WERI-Rb-1 (cell line): ENCODE measurements at regions not wholly inside any gene's neighbourhood (a gene's known extent, or its start where the extent isn't known, plus 50 kb on each side); places are given as distances from the start of the nearest gene placed in this dataset.

Experiments
- DNase-seq: peaks from one replicate; pipeline ENCODE4 v3.0.0-alpha.2; 2020
- H3K27ac ChIP-seq: fragments of 250-450 bp; sonication (Bioruptor Pico); 2 replicates; pipeline ENCODE4 v1.5.1; 2020; ENCODE audit warnings: mild to moderate bottlenecking, moderate library complexity
- H3K27me3 ChIP-seq: fragments of 250-450 bp; sonication (Bioruptor Pico); 2 replicates; pipeline ENCODE4 v1.5.1; 2021; ENCODE audit warnings: mild to moderate bottlenecking, low read depth, moderate library complexity; ENCODE audit not compliant: insufficient read depth, severe bottlenecking
- H3K36me3 ChIP-seq: fragments of 250-450 bp; sonication (Bioruptor Pico); 2 replicates; pipeline ENCODE4 v1.5.1; 2020; ENCODE audit warnings: mild to moderate bottlenecking, moderate library complexity
- H3K4me3 ChIP-seq: 2 replicates; pipeline ENCODE4 v1.5.1; 2011; ENCODE audit warnings: low read depth, mild to moderate bottlenecking, control low read depth, low read length
- H3K9me3 ChIP-seq: fragments of 250-450 bp; sonication (Bioruptor Pico); 2 replicates; pipeline ENCODE4 v1.5.1; 2021; ENCODE audit warnings: mild to moderate bottlenecking, moderate library complexity; ENCODE audit not compliant: severe bottlenecking
- TF ChIP-seq, protein P1 (sequence below): IDR thresholded peaks from 2 replicates; pipeline ENCODE4 v1.5.1; 2011; ENCODE audit warnings: low read depth, mild to moderate bottlenecking, control low read depth, inconsistent platforms, low read length

DNA sequence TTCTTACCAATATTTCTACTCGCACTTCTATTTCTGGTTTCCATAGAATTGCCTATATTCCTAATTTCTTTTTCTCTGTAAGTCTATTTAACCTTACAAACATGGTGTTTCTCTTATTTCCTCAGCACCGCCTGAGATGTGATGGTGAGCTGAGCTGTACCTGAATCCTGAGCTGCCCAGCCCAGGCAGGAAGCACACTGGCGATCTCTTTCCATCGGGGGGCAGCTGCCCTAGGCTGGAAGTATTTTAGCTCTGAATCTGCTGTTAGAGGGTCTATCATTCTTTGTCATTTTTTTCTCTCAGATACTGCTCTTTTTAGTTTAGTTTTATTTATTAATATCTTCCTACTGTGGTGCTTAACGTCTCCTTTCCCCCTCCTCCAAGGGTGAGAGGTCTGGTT lies 173.4 kb upstream of the SLC35B3 start:
- Histone ChIP-seq H3K9me3 (no peaks in the 10 kb centered on the region), H3K27me3 (peaks cover 12% of the 10 kb centered on the region), H3K36me3 (no peaks in the 10 kb centered on the region), H3K27ac (no peak overlapping the region), H3K4me3 (no peak overlapping the region)
- no peak for DNase-seq
- TF ChIP-seq, protein P1, sequence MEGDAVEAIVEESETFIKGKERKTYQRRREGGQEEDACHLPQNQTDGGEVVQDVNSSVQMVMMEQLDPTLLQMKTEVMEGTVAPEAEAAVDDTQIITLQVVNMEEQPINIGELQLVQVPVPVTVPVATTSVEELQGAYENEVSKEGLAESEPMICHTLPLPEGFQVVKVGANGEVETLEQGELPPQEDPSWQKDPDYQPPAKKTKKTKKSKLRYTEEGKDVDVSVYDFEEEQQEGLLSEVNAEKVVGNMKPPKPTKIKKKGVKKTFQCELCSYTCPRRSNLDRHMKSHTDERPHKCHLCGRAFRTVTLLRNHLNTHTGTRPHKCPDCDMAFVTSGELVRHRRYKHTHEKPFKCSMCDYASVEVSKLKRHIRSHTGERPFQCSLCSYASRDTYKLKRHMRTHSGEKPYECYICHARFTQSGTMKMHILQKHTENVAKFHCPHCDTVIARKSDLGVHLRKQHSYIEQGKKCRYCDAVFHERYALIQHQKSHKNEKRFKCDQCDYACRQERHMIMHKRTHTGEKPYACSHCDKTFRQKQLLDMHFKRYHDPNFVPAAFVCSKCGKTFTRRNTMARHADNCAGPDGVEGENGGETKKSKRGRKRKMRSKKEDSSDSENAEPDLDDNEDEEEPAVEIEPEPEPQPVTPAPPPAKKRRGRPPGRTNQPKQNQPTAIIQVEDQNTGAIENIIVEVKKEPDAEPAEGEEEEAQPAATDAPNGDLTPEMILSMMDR, result peak; percentile 22; the same call in 1 of the 2 replicates

DNA sequence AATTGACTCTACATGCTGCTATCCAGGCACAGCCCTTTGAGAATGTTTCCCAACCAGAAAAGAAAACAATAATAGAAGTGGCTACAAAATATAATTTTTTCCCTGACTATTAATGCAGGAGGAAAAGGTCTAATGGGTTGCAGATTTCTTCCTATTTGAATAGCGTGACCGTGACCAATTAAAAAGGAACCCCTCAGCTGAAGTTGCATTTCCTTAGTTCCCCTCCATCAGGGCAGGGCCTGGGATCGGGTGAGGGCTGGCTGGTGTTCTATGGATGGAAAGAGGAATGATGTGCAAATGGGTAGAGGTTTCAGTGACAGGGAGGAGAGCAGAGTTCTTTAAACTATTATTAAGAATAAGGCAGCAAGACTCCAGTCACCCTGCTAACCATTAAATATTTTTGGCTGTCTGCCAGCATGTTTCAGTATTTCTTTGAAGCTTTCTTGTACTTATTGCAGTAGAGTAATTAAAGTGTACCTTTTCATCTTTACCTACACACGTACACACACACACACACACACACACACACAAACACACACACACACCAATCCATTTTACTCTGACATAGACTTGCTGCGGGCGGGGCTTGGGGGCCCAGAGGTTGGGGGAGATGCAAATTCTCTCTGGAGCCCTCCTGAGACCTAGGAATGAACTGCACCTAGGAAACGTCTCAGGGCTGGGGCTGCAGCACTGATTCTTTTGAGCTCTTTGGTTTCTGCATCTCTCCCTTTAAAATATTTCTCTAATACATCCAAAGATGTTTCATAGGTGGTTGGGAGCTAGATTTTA lies 154.8 kb upstream of the SLC35B3 start:
- H3K27me3 ChIP-seq, result no peaks in the 10 kb centered on the region
- H3K36me3 ChIP-seq, result no peaks in the 10 kb centered on the region
- no peak overlapping the region for H3K27ac ChIP-seq
- TF ChIP-seq, protein P1, result peak; percentile 36; the same call in 1 of the 2 replicates
- peak; percentile 29 for DNase-seq
- H3K4me3 ChIP-seq, result no peak overlapping the region
- no peaks in the 10 kb centered on the region for H3K9me3 ChIP-seq

DNA sequence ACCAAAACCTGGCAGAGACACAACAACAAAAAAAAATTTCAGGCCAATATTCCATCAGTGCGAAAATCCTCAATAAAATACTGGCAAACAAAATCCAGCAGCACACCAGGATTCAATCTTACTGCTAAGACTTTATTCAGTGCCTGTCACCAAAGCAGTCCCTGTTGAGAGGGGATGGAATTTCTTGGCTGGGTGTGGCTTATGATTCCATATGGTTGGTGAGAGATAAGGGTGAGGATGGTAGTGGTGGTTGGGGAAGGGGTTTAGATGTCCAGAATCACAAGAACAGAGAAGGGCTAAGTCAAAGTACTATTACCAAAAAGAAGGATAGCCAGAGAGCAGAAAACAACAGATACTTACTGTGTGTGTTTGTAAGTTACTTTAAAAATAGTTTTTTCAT lies 152.8 kb upstream of the SLC35B3 start:
- DNase-seq, result no peak
- H3K9me3 ChIP-seq, result no peaks in the 10 kb centered on the region
- TF ChIP-seq, protein P1, result no peak
- H3K27me3 ChIP-seq, result no peaks in the 10 kb centered on the region
- H3K27ac ChIP-seq, result no peak overlapping the region
- H3K4me3 ChIP-seq, result no peak overlapping the region
- no peaks in the 10 kb centered on the region for H3K36me3 ChIP-seq

DNA sequence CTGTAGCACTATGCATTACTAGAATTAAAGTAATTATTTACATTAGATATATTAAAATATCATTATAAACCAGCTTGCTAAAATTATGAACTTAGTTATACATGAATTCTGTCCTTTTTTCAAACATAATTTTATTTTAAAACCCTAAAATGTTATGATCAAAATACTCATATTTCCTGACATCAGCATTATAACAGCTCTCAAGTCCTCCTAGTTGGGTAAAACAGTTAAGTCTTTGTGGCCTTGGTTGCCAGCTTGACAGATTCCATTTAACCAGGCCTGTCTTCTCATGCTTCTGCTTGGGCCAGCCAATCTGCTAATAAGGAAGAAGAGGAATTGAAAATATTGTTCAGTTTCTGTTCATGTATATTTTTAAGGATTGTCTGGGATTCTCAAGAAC lies 147.9 kb upstream of the SLC35B3 start:
- peaks cover 2% of the 10 kb centered on the region for H3K27me3 ChIP-seq
- TF ChIP-seq, protein P1, result no peak
- H3K4me3 ChIP-seq, result no peak overlapping the region
- H3K9me3 ChIP-seq, result no peaks in the 10 kb centered on the region
- H3K36me3 ChIP-seq, result no peaks in the 10 kb centered on the region
- H3K27ac ChIP-seq, result no peak overlapping the region
- DNase-seq, result no peak

DNA sequence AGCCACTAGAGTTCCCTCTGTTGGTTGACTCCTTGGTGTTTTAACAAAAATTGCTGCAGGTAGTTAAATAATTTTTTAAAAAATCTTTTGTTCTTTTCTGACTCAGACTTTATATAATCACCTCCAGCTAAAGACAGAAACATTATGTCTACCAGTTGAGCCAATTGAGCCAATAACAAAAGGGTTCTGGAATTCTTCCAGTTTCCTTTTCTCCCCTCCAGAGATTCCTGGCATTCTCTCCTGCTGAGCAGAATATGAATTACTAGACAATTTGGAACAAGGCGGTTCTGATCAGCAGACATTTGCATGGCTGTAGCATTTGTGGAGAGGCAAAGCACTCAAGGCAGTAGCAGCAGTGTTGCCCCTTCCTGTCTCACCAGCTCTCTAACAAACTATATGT lies 144.0 kb upstream of the SLC35B3 start:
- no peak overlapping the region for H3K4me3 ChIP-seq
- no peak for DNase-seq
- TF ChIP-seq, protein P1, result no peak
- no peaks in the 10 kb centered on the region for H3K36me3 ChIP-seq
- peaks cover 2% of the 10 kb centered on the region for H3K27me3 ChIP-seq
- H3K9me3 ChIP-seq, result no peaks in the 10 kb centered on the region
- H3K27ac ChIP-seq, result no peak overlapping the region

DNA sequence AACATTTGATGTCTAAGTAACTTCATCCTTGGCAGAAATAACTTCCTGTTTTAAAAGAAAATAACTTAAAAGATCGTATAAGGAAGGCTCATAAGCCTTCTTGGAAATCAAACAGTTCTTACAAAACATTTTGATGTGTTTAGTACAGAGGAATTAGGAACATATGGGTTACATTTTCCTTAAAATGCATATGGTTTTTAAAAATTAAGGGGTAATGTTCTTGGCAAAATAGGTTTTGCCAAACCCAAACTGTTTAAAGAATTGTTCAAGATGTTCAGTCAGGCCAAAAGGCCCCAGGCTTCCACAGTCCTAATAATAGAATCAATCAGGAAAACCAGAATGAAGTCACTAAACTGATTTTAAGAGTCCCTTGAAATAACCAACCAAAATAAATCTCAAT lies 142.7 kb upstream of the SLC35B3 start:
- no peaks in the 10 kb centered on the region for H3K36me3 ChIP-seq
- no peak overlapping the region for H3K27ac ChIP-seq
- no peak overlapping the region for H3K4me3 ChIP-seq
- TF ChIP-seq, protein P1, result no peak
- H3K27me3 ChIP-seq, result peaks cover 7% of the 10 kb centered on the region
- no peaks in the 10 kb centered on the region for H3K9me3 ChIP-seq
- DNase-seq, result no peak
